ENCODE measurements at regions not wholly inside any gene's neighbourhood (a gene's known extent, or its start where the extent isn't known, plus 50 kb on each side); places are given as distances from the start of the nearest gene placed in this dataset.

GRCh38 chr2:22485486-22485885 lies 899.5 kb upstream of the KLHL29 start:
- TF ChIP-seq CTCF (IDR thresholded peaks at IDR 0.05) (no peak), POLR2A (IDR thresholded peaks at IDR 0.05) (no peak)

All from ovary (tissue), 3 donors.